CD4-positive, alpha-beta T cell treated with Interleukin-4 for 1 hour (primary cell): ENCODE measurements at regions not wholly inside any gene's neighbourhood (a gene's known extent, or its start where the extent isn't known, plus 50 kb on each side); places are given as distances from the start of the nearest gene placed in this dataset.

Source experiments
- DNase-seq, 2 donors: peaks; one replicate each; pipeline ENCODE4 v3.0.0-alpha.2; 2020 to 2022

- peak in 1 of 2 donors; percentile 46 for DNase-seq
These were observed 97.7 kb downstream of the CD47 start for GRCh38 chr3:107992976-107993684.

- no peak for DNase-seq
These were observed 99.9 kb downstream of the CD47 start for GRCh38 chr3:107990926-107991325.

DNA sequence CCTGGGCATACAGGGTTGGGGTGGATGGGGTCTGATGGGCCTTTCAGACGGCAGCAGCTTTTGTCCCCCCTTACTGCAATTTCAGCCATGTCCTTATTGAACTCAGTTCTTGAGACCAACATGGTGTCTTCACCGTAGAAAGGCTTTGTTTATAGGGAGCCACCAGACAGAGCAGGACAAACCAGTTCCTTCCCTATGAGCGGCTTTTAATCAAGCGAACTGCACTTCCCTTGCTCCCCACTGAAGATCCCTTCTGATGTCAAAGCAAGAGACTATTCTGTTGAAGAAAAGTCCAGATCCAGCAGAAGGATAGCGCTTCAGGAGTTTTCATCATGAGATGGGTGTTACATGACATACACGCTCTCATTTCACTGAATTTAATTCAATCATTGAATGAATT is 100.4 kb downstream of the CD47 start:
- no peak for DNase-seq

GRCh38 chr3:107989661-107990060 is 101.2 kb downstream of the CD47 start:
- no peak for DNase-seq

GRCh38 chr3:107988460-107989175 is 102.2 kb downstream of the CD47 start:
- peak; percentile 22 to 51 for DNase-seq

- peak in 1 of 2 donors; percentile 60 for DNase-seq
These were observed 103.5 kb downstream of the CD47 start for GRCh38 chr3:107987036-107987939.

- no peak for DNase-seq
These were observed 104.3 kb downstream of the CD47 start for GRCh38 chr3:107986505-107986904.

DNA sequence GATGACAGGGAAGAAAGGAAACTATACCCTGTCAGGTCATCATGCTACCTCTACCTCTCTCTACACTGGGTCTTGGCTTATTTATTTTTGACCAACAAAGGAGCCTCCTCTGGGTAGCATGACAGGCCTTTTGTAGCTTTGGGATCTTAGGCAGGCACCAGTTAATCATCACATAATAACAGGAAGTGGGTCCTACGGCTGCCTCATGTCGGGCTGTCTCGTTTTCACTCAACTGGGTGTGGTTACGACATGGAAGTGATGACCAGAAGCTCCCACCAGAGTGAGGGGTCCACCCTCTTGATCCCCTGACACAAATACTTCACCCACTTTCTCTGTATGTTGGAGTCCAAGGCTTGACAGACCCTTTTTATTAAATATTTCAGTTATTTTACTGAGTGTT is 105.3 kb downstream of the CD47 start:
- peak; percentile 37 to 61 for DNase-seq

- DNase-seq: no peak
These were observed 107.6 kb downstream of the CD47 start for GRCh38 chr3:107983247-107983646.

DNA sequence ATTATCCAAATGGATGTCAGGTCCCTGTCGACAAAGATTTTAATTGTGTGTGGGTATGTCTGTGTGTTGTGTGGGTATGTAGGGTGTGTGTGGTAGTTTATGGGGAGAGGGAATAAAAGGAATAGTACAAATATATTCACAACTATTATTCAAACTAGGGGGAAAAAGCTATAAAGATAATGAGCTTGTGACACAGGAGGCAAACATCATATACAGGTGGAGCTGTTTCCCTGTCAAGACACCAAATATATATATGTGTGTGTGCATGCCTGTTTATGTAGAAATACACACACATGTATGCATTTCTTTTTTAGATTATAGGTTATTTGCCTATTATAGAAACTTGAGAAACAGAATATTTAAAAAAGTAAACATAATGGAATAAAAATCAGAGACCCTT is 108.7 kb downstream of the CD47 start:
- no peak for DNase-seq

GRCh38 chr3:107981471-107982111 is 109.2 kb downstream of the CD47 start:
- DNase-seq: no peak

DNA sequence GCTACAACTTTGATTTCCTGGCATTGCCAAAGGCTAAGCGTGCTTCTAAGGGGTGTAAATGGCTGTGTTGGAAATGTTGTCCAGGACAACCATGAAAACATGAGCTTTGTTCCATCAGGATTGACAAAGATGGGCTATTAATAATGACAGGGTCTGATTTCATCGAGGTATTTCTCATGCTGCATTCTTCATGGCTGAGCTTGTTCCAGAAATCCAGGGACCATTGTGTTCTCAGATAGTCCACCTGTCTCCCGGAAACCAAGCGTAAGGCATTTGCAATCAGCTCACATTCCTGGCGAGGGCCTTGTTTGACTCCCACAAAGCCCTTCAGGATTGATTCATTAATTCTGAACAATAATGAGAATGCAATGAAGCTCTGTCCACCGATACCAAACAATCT is 111.3 kb downstream of the CD47 start:
- DNase-seq: no peak

DNA sequence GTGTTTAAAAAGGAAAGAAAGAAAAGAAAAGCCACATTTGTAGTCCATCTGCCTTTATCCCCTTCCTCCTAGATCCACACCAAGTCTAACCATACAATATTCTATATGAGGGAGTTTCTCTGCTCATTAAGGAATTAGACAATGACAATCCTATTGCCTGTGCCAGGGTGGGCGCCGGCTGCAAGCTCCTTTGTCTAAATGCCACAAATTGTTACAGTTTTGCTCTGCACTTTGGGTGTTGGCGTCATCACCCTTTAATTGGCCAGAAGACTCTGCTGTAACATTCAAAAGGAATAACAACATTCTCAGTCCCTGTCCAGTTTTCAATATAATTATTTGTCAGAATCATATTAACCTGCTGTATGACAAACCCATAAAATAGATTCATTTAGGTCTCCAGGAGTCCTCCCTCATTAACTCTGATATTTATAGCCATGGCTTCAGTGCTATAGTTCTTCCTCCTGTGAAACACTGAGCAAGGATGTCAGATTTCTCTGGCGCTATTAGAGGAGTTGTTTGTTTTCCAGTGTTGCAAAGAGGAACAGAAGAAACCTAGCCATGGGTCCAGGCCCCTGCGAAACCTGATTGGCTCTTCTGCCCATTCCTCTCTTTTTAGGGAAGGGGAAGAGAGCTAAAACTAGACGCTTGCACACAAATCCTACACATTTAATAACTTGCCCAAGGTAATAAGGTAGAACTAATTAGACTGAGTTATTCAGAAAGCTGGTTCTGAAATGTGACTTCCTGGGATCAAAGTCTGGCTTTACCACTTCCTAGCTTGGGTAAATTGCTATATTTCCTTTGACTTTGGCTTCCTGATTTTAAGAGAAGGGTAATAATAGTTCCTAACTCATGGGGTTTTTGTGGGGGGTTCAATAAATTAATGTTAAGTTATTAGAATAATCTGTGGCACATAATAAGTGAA is 112.4 kb downstream of the CD47 start:
- DNase-seq: peak in 1 of 2 donors; percentile 41

- no peak for DNase-seq
These were observed 113.4 kb downstream of the CD47 start for GRCh38 chr3:107977221-107978130.

- DNase-seq: no peak
These were observed 114.5 kb downstream of the CD47 start for GRCh38 chr3:107976202-107976800.

- DNase-seq: peak in 1 of 2 donors; percentile 25
These were observed 115.2 kb downstream of the CD47 start for GRCh38 chr3:107975529-107976201.

GRCh38 chr3:107973961-107974360 is 116.9 kb downstream of the CD47 start:
- no peak for DNase-seq

- DNase-seq: no peak
These were observed 117.7 kb downstream of the CD47 start for GRCh38 chr3:107973152-107973551.

DNA sequence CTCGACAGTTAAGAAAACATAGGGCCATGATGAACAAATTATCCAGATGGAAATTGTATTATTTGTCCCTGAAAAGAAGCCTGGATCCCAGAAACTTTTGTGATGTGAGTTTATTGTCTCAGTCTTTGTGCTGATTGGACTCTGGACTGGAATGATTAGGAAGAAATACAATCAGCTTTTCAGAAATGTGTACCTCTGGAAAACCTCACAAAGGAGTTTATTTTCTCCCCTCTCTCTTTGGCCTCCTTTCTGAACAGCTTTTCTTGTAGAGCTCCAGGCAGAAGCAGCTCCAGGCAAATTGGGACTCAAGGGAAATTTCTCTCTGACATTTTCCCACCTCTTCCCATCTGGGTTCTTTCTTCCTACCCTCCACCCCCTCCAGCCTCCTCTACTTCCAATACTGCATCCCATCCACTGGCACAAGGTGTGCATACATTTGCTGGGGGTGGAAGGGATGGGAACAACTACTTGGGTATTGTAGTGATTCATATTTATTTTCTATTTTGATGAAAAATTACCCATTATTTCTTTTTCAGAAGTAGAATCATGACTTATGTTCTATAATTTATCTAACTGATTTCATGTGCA is 119.7 kb downstream of the CD47 start:
- DNase-seq: no peak
